OCI-LY7 (cell line): ENCODE measurements at regions not wholly inside any gene's neighbourhood (a gene's known extent, or its start where the extent isn't known, plus 50 kb on each side); places are given as distances from the start of the nearest gene placed in this dataset.

Source experiments
- BruUV-seq: library from RNA; stranded (reverse); fragments of 400-500 nt; replicated peaks from 2 replicates; lab custom pipeline; 2021; lab: Mats Ljungman, UMichigan
- CTCF ChIA-PET: fragments of 300-600 bp; sonication (Branson Sonifier 250); formaldehyde crosslinking; loops from one replicate; lab custom pipeline; 2022; ENCODE audit warnings: antibody characterized with exemption; ENCODE audit not compliant: unreplicated experiment; lab: Charles Lee
- POLR2A ChIA-PET: fragments of 300-600 bp; sonication (Branson Sonifier 250); formaldehyde crosslinking; loops from one replicate; lab custom pipeline; 2022; ENCODE audit warnings: antibody characterized with exemption; lab: Charles Lee
- DNase-seq: peaks from one replicate; pipeline ENCODE4 v3.0.0-alpha.2; 2015; ENCODE audit warnings: low spot score
- H2AFZ ChIP-seq: fragments of 200-600 bp; sonication (generic), shearing (Covaris generic); 2 replicates; pipeline ENCODE4 v1.6.1; 2014; ENCODE audit warnings: mild to moderate bottlenecking, antibody characterized with exemption, low read length, moderate library complexity
- H3K27ac ChIP-seq: fragments of 200-600 bp; sonication (generic); 2 replicates; pipeline ENCODE4 v1.5.1; 2014; ENCODE audit warnings: mixed run types, low read depth, mild to moderate bottlenecking, moderate library complexity, low read length, inconsistent platforms; ENCODE audit not compliant: poor library complexity, severe bottlenecking
- H3K36me3 ChIP-seq: fragments of 200-600 bp; sonication (generic); 2 replicates; pipeline ENCODE4 v1.6.1; 2014; ENCODE audit warnings: mild to moderate bottlenecking, antibody characterized with exemption, low read length, moderate library complexity, mixed read lengths; ENCODE audit not compliant: insufficient read depth
- H3K4me1 ChIP-seq: fragments of 200-600 bp; sonication (generic); 2 replicates; pipeline ENCODE4 v1.5.1; 2014; ENCODE audit warnings: mild to moderate bottlenecking, low read length; ENCODE audit not compliant: insufficient read depth, poor library complexity, severe bottlenecking
- H3K4me2 ChIP-seq: fragments of 200-600 bp; sonication (generic); 2 replicates; pipeline ENCODE4 v1.6.1; 2014; ENCODE audit warnings: mild to moderate bottlenecking, low read length
- H3K4me3 ChIP-seq: fragments of 200-600 bp; sonication (generic); 2 replicates; pipeline ENCODE4 v1.5.1; 2014; ENCODE audit warnings: mild to moderate bottlenecking, low read depth, low read length; ENCODE audit not compliant: poor library complexity, severe bottlenecking
- H3K79me2 ChIP-seq: fragments of 200-600 bp; sonication (generic); 2 replicates; pipeline ENCODE4 v1.6.1; 2016; ENCODE audit warnings: low read depth, mild to moderate bottlenecking, low read length, moderate library complexity, mixed read lengths; ENCODE audit not compliant: insufficient read depth
- H3K9me2 ChIP-seq: fragments of 200-600 bp; sonication (generic); 2 replicates; pipeline ENCODE4 v1.6.1; 2016; ENCODE audit warnings: mild to moderate bottlenecking, low read length, mixed read lengths; ENCODE audit not compliant: insufficient read depth
- H3K9me3 ChIP-seq: fragments of 200-600 bp; sonication (generic); 2 replicates; pipeline ENCODE4 v1.6.1; 2014; ENCODE audit warnings: mild to moderate bottlenecking, mixed run types, low read length, mixed read lengths
- H4K20me1 ChIP-seq: fragments of 200-600 bp; sonication (generic); 2 replicates; pipeline ENCODE4 v1.6.1; 2014; ENCODE audit warnings: mild to moderate bottlenecking, antibody characterized with exemption, low read length, moderate library complexity, mixed read lengths; ENCODE audit not compliant: insufficient read depth
- EZH2phosphoT487 ChIP-seq: fragments of 200-600 bp; sonication (generic); IDR thresholded peaks from 2 replicates; pipeline ENCODE4 v1.6.1; 2018; ENCODE audit warnings: low read depth, borderline replicate concordance, mild to moderate bottlenecking, mixed run types, antibody characterized with exemption, low read length, moderate library complexity, mixed read lengths
- intact Hi-C: fragments of 100-400 bp; cut with micrococcal nuclease; formaldehyde crosslinking; loops from one replicate; pipeline ENCODE4 v1.10.0; 2022; ENCODE audit not compliant: unreplicated experiment
- TF ChIP-seq, protein P1 (sequence below): fragments of 200-600 bp; sonication (generic); conservative IDR thresholded peaks from 2 replicates; pipeline ENCODE4 v1.5.1; 2014; ENCODE audit warnings: mild to moderate bottlenecking, antibody characterized with exemption, low read length, moderate library complexity, mixed read lengths

GRCh38 chr12:82028772-82029171 lies 269.6 kb upstream of the PPFIA2 start:
- POLR2A ChIA-PET: no interaction called here
- Histone ChIP-seq H3K4me1 (no peaks in the 10 kb centered on the region), H3K36me3 (no peaks in the 10 kb centered on the region), H3K9me3 (no peaks in the 10 kb centered on the region), H3K4me3 (no peak overlapping the region), H3K79me2 (no peaks in the 10 kb centered on the region), H4K20me1 (no peaks in the 10 kb centered on the region), H3K27ac (no peak overlapping the region), H3K4me2 (no peak overlapping the region), H3K9me2 (no peaks in the 10 kb centered on the region), H2AFZ (no peak overlapping the region)
- CTCF ChIA-PET: no interaction called here
- BruUV-seq: no TSS peak
- DNase-seq: no peak
- intact Hi-C loops: no loop called here
- TF ChIP-seq, protein P1, sequence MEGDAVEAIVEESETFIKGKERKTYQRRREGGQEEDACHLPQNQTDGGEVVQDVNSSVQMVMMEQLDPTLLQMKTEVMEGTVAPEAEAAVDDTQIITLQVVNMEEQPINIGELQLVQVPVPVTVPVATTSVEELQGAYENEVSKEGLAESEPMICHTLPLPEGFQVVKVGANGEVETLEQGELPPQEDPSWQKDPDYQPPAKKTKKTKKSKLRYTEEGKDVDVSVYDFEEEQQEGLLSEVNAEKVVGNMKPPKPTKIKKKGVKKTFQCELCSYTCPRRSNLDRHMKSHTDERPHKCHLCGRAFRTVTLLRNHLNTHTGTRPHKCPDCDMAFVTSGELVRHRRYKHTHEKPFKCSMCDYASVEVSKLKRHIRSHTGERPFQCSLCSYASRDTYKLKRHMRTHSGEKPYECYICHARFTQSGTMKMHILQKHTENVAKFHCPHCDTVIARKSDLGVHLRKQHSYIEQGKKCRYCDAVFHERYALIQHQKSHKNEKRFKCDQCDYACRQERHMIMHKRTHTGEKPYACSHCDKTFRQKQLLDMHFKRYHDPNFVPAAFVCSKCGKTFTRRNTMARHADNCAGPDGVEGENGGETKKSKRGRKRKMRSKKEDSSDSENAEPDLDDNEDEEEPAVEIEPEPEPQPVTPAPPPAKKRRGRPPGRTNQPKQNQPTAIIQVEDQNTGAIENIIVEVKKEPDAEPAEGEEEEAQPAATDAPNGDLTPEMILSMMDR: no peak
- no peak for TF ChIP-seq EZH2phosphoT487

DNA sequence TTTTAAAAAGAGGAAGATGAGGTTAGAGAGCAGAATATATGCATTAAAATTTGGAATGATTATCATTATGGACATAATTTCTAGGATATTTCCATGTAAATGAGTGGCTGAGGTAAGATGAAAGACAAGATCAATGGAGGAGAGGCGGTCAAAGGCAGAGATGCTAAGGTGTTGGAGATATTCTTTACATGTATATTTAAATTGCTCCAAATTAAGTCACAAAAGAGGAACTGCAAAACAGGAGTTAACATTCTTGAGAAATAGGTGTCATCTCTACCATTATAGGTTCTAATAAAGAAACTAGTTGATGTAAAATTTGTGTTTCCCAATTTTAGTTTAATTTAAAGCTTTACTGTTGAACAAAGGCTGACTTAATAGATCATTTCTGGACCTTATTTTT lies 268.5 kb upstream of the PPFIA2 start:
- TF ChIP-seq, protein P1: no peak
- TF ChIP-seq EZH2phosphoT487: no peak
- Histone ChIP-seq H3K27ac (no peak overlapping the region), H3K4me2 (no peak overlapping the region), H3K79me2 (no peaks in the 10 kb centered on the region), H3K9me2 (no peaks in the 10 kb centered on the region), H3K4me3 (no peak overlapping the region), H3K4me1 (no peaks in the 10 kb centered on the region), H3K36me3 (no peaks in the 10 kb centered on the region), H2AFZ (no peak overlapping the region), H4K20me1 (no peaks in the 10 kb centered on the region), H3K9me3 (no peaks in the 10 kb centered on the region)
- POLR2A ChIA-PET: interaction anchor here (0.7 to 0.9 kb wide), 2 partner anchors 11 to 326 kb away, joined by 3 read pairs; no protein-coding TSS in a partner anchor
- no TSS peak for BruUV-seq
- CTCF ChIA-PET: no interaction called here
- DNase-seq: no peak
- intact Hi-C loops: no loop called here

DNA sequence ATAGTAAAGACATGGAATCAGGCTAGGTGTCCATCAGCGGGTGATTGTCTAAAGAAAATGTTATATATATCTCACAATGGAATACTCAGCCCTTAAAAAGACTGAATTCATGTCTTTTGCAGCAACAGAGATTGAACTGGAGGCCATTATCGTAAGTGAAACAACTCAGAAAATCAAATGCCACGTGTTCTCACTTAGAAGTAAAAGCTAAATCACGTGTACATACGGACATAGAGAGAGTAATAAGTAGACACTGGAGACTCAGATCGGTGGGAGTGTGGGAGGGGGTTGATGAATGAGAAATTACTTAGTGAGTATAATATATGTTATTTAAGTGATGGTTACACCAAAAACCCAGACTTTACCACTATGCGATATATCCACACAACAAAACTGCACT lies 266.3 kb upstream of the PPFIA2 start:
- BruUV-seq: no TSS peak
- no peak overlapping the region for H2AFZ ChIP-seq
- TF ChIP-seq, protein P1: no peak
- TF ChIP-seq EZH2phosphoT487: no peak
- no peaks in the 10 kb centered on the region for H4K20me1 ChIP-seq
- H3K4me2 ChIP-seq: no peak overlapping the region
- no peaks in the 10 kb centered on the region for H3K36me3 ChIP-seq
- no peak for DNase-seq
- H3K9me3 ChIP-seq: no peaks in the 10 kb centered on the region
- ChIA-PET POLR2A (no interaction called here), CTCF (no interaction called here)
- H3K27ac ChIP-seq: no peak overlapping the region
- H3K4me1 ChIP-seq: no peaks in the 10 kb centered on the region
- no peak overlapping the region for H3K4me3 ChIP-seq
- H3K9me2 ChIP-seq: no peaks in the 10 kb centered on the region
- no peaks in the 10 kb centered on the region for H3K79me2 ChIP-seq
- intact Hi-C loops: no loop called here
